HFFc6 (cell line): ENCODE measurements at regions not wholly inside any gene's neighbourhood (a gene's known extent, or its start where the extent isn't known, plus 50 kb on each side); places are given as distances from the start of the nearest gene placed in this dataset.
A peak's percentile ranks its signal among the peaks of the same experiment; 100 is the strongest.

Source experiments
- DNase-seq: peaks from one replicate; pipeline ENCODE4 v3.0.0-alpha.2; 2018
- H3K27ac Mint-ChIP-seq: 2 replicates; pipeline ENCODE4 v1.8.0; 2020; ENCODE audit warnings: mild to moderate bottlenecking, mixed read lengths
- H3K27me3 Mint-ChIP-seq: 2 replicates; pipeline ENCODE4 v1.8.0; 2021; ENCODE audit warnings: mild to moderate bottlenecking, moderate library complexity, mixed read lengths; ENCODE audit not compliant: insufficient read depth
- H3K36me3 Mint-ChIP-seq: 2 replicates; pipeline ENCODE4 v1.8.0; 2021; ENCODE audit warnings: low read depth, mixed read lengths
- H3K4me1 Mint-ChIP-seq: 2 replicates; pipeline ENCODE4 v1.8.0; 2020; ENCODE audit warnings: low read depth, mixed read lengths
- H3K4me3 Mint-ChIP-seq: 2 replicates; pipeline ENCODE4 v1.8.0; 2020; ENCODE audit warnings: mild to moderate bottlenecking, moderate library complexity, mixed read lengths
- H3K9me3 Mint-ChIP-seq: 2 replicates; pipeline ENCODE4 v1.8.0; 2020; ENCODE audit warnings: mild to moderate bottlenecking, mixed read lengths
- TF ChIP-seq, protein P1 (sequence below): fragments of 200-600 bp; sonication (generic); IDR thresholded peaks from 2 replicates; pipeline ENCODE4 v1.5.0; 2021; ENCODE audit warnings: antibody characterized with exemption, mild to moderate bottlenecking

GRCh38 chr5:111670826-111671492 is 86.0 kb downstream of the NREP start:
- Mint-ChIP-seq H3K27ac (no peak overlapping the region), H3K4me3 (no peak overlapping the region), H3K36me3 (no peaks in the 10 kb centered on the region), H3K9me3 (no peaks in the 10 kb centered on the region), H3K4me1 (peaks cover 32% of the 10 kb centered on the region), H3K27me3 (peaks cover 2% of the 10 kb centered on the region; the same call in 1 of the 2 replicates)
- TF ChIP-seq, protein P1, sequence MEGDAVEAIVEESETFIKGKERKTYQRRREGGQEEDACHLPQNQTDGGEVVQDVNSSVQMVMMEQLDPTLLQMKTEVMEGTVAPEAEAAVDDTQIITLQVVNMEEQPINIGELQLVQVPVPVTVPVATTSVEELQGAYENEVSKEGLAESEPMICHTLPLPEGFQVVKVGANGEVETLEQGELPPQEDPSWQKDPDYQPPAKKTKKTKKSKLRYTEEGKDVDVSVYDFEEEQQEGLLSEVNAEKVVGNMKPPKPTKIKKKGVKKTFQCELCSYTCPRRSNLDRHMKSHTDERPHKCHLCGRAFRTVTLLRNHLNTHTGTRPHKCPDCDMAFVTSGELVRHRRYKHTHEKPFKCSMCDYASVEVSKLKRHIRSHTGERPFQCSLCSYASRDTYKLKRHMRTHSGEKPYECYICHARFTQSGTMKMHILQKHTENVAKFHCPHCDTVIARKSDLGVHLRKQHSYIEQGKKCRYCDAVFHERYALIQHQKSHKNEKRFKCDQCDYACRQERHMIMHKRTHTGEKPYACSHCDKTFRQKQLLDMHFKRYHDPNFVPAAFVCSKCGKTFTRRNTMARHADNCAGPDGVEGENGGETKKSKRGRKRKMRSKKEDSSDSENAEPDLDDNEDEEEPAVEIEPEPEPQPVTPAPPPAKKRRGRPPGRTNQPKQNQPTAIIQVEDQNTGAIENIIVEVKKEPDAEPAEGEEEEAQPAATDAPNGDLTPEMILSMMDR: peak; percentile 61
- DNase-seq: no peak

DNA sequence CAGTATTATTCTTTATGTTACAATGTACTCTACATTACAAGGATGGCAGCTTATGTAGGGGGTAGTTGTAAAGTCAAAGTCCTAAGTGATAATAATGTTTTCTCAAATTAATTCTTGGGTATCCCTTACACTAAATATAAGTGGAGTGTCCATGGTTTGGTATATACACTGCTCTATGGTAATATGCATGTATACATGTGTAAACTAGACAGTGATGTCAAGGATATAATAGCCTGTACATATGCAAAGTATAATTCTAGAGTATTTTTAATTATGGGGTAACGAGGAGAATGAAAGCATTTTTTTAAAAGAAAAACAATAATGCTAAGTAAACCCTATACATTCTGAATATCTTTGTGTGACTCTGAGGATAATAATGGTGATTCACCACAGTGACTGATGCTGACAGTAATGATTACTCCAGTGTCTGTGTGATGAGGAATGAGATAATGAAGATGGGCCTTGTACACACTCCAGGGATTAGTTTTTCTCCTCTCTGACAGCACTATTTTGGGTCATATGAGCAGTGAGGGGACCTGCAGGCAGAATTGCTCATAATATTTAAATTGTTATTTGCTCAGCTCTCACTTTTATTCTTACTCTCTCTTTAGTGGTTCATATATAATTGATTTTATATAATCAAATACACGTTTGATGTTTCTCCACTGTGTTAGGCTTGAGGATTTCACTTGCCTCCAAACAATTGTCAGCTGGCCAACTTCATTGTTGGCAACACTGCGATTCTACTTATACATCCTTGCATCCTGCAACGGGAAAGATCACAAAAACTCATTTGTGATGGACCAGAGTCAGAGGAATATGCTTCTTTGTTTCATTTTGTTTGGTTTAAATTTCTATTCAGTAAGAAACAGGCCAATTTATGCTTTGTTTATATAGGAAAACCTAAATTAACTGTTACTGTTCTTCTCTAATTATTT is 88.2 kb downstream of the NREP start:
- Mint-ChIP-seq H3K4me3 (no peak overlapping the region), H3K27ac (no peak overlapping the region), H3K4me1 (peaks cover 27% of the 10 kb centered on the region), H3K9me3 (no peaks in the 10 kb centered on the region), H3K27me3 (peaks cover 2% of the 10 kb centered on the region; the same call in 1 of the 2 replicates), H3K36me3 (no peaks in the 10 kb centered on the region)
- TF ChIP-seq, protein P1: no peak
- DNase-seq: peak; percentile 60

DNA sequence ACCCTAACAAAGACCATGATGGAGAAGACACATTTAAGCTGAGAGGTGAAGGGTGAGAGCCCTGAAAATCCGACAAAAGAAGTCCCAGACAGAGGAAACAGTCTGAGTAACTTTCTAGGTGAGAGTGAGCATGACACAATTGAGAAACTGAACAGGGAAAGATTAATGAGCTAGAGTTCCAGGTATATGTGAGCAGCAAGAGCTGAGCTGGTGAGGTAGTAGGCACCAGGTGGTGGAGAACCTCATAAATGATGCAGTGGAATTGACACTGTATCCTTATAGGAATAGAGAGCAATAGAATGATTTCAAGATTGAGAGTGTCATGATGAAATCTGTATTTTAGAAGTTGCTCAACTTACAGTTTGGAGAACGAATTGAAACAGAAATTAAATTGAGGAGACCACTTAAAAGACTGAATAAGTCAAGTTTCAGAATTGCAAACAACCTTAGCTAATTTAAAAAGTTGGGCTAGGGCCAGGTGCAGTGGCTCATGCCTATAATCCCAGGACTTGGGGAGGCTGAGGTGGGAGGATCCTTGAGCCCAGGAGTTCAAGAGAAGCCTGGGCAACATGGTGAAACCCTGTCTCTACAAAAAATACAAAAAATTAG is 89.8 kb downstream of the NREP start:
- Mint-ChIP-seq H3K4me1 (peaks cover 23% of the 10 kb centered on the region), H3K9me3 (no peaks in the 10 kb centered on the region), H3K36me3 (no peaks in the 10 kb centered on the region), H3K27me3 (peaks cover 2% of the 10 kb centered on the region), H3K27ac (no peak overlapping the region), H3K4me3 (no peak overlapping the region)
- no peak for DNase-seq
- TF ChIP-seq, protein P1: no peak

DNA sequence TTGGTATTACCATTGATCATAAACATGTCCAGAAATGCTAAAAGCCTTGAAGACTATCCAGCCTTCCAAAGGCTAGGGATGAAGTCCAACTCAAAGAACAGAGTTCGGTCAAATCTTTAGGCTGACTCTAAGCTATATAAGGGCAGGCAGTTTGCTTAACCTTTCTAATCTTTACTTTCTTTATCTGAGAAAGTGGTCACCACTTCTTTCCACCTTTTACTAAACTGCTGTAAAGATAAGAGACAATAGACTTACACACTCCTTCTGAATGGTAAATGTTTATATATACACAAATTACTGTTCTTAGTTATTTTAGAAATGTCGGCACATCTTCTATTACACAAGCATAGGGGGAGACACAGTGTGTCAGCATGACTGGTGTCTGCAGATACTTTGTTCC is 100.4 kb downstream of the NREP start:
- no peak for DNase-seq
- Mint-ChIP-seq H3K27me3 (no peaks in the 10 kb centered on the region; the same call in none of the 2 replicates), H3K4me1 (no peaks in the 10 kb centered on the region), H3K9me3 (peaks cover 12% of the 10 kb centered on the region), H3K27ac (no peak overlapping the region), H3K4me3 (no peak overlapping the region), H3K36me3 (no peaks in the 10 kb centered on the region)
- TF ChIP-seq, protein P1: no peak

GRCh38 chr5:111655169-111655924 is 101.6 kb downstream of the NREP start:
- H3K4me3 Mint-ChIP-seq: no peak overlapping the region
- no peak overlapping the region for H3K27ac Mint-ChIP-seq
- TF ChIP-seq, protein P1: no peak
- no peaks in the 10 kb centered on the region for H3K4me1 Mint-ChIP-seq
- H3K27me3 Mint-ChIP-seq: no peaks in the 10 kb centered on the region; the same call in none of the 2 replicates
- no peak for DNase-seq
- H3K9me3 Mint-ChIP-seq: 0 out of 2 replicates have a peak, but pooled peaks cover 2% of the 10 kb centered on the region
- no peaks in the 10 kb centered on the region for H3K36me3 Mint-ChIP-seq
